MCF 10A (cell line): ENCODE measurements at regions not wholly inside any gene's neighbourhood (a gene's known extent, or its start where the extent isn't known, plus 50 kb on each side); places are given as distances from the start of the nearest gene placed in this dataset.

Source experiments
- BruUV-seq: library from RNA; stranded (reverse); fragments of 400-500 nt; replicated peaks from 2 replicates; lab custom pipeline; 2021; lab: Mats Ljungman, UMichigan
- CTCF ChIA-PET: fragments of 300-600 bp; sonication (Branson Sonifier 250); formaldehyde crosslinking; extraction: SDS; loops from one replicate; lab custom pipeline; 2021; ENCODE audit warnings: antibody characterized with exemption, inconsistent platforms; lab: Yijun Ruan, JAX
- POLR2A ChIA-PET: fragments of 300-600, 350-650 bp; sonication (Branson Sonifier 250); formaldehyde crosslinking; extraction: SDS; loops from one replicate; lab custom pipeline; 2020; ENCODE audit warnings: antibody characterized with exemption, inconsistent platforms; lab: Yijun Ruan, JAX
- DNase-seq: peaks from one replicate; pipeline ENCODE4 v3.0.0-alpha.2; 2018; ENCODE audit not compliant: unreplicated experiment
- H3K27ac Mint-ChIP-seq: one replicate; pipeline ENCODE4 v1.8.0; 2022; ENCODE audit warnings: mild to moderate bottlenecking, low read depth, mixed read lengths; ENCODE audit not compliant: unreplicated experiment
- H3K27me3 Mint-ChIP-seq: one replicate; pipeline ENCODE4 v1.8.0; 2022; ENCODE audit warnings: mixed read lengths; ENCODE audit not compliant: insufficient read depth, unreplicated experiment
- H3K36me3 Mint-ChIP-seq: one replicate; pipeline ENCODE4 v1.8.0; 2022; ENCODE audit warnings: mild to moderate bottlenecking, moderate library complexity, mixed read lengths; ENCODE audit not compliant: insufficient read depth, unreplicated experiment
- H3K4me1 Mint-ChIP-seq: one replicate; pipeline ENCODE4 v1.8.0; 2022; ENCODE audit warnings: mixed read lengths; ENCODE audit not compliant: insufficient read depth, unreplicated experiment
- H3K4me3 Mint-ChIP-seq: one replicate; pipeline ENCODE4 v1.8.0; 2022; ENCODE audit warnings: mild to moderate bottlenecking, moderate library complexity, mixed read lengths; ENCODE audit not compliant: unreplicated experiment
- H3K9me3 Mint-ChIP-seq: one replicate; pipeline ENCODE4 v1.8.0; 2022; ENCODE audit warnings: mixed read lengths; ENCODE audit not compliant: unreplicated experiment
- intact Hi-C: fragments of 100-400 bp; cut with micrococcal nuclease; formaldehyde crosslinking; loops from 2 replicates; pipeline ENCODE4 v1.14.1; 2022
- TF ChIP-seq, protein P1 (sequence below): fragments of 200-600 bp; IDR thresholded peaks from one replicate; pipeline ENCODE4 v1.8.0; 2022; ENCODE audit warnings: antibody characterized with exemption, mild to moderate bottlenecking; ENCODE audit not compliant: unreplicated experiment

DNA sequence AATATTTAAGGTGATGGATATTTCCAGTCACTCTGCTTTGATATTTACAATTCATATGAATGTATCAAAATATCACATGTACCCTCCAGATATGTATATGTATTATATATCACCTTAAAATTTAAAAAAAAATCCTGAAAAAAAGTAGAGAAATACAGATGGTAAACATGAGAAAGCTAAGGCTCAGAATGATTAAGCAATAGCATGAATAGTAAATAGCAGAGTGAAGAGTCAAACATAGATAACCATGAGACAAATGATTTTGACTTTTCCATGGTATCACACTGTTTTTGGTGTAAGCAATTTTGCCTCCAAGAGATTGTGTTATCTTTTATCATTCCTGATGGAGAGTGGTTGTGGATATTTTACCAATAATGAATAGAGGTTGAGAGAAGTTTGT, 868.8 kb downstream of the CDH11 start:
- TF ChIP-seq, protein P1, sequence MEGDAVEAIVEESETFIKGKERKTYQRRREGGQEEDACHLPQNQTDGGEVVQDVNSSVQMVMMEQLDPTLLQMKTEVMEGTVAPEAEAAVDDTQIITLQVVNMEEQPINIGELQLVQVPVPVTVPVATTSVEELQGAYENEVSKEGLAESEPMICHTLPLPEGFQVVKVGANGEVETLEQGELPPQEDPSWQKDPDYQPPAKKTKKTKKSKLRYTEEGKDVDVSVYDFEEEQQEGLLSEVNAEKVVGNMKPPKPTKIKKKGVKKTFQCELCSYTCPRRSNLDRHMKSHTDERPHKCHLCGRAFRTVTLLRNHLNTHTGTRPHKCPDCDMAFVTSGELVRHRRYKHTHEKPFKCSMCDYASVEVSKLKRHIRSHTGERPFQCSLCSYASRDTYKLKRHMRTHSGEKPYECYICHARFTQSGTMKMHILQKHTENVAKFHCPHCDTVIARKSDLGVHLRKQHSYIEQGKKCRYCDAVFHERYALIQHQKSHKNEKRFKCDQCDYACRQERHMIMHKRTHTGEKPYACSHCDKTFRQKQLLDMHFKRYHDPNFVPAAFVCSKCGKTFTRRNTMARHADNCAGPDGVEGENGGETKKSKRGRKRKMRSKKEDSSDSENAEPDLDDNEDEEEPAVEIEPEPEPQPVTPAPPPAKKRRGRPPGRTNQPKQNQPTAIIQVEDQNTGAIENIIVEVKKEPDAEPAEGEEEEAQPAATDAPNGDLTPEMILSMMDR, result no peak
- H3K27ac Mint-ChIP-seq, result no peak overlapping the region
- BruUV-seq, result no TSS peak
- no peaks in the 10 kb centered on the region for H3K4me1 Mint-ChIP-seq
- ChIA-PET POLR2A (interaction anchor here (0.9 kb wide), 1 partner anchor 287 kb away, joined by 3 read pairs; no protein-coding TSS in a partner anchor), CTCF (no interaction called here)
- H3K9me3 Mint-ChIP-seq, result no peaks in the 10 kb centered on the region
- H3K4me3 Mint-ChIP-seq, result no peak overlapping the region
- intact Hi-C loops, result no loop called here
- no peaks in the 10 kb centered on the region for H3K36me3 Mint-ChIP-seq
- no peaks in the 10 kb centered on the region for H3K27me3 Mint-ChIP-seq
- DNase-seq, result no peak

DNA sequence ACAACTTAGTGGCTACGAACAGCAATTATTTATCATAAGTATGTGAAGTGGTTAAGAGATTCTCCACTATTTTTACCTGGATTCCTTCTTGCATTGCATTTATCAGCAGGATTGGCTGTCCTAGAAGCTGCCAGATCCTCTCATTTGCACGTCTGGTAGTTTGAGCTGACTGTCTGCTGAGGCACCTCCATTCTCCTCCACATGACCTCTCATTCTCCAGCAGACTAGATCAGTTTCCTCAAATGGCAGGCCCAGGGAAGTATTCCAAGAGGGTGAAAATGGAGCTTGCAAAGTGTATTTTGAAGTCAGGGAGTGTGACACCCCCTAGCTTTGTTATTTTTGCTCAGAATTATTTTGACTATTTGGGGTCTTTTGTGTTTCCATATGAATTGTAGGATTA, 870.1 kb downstream of the CDH11 start:
- ChIA-PET CTCF (no interaction called here), POLR2A (no interaction called here)
- H3K27me3 Mint-ChIP-seq, result no peaks in the 10 kb centered on the region
- no peak for DNase-seq
- H3K4me1 Mint-ChIP-seq, result no peaks in the 10 kb centered on the region
- H3K9me3 Mint-ChIP-seq, result no peaks in the 10 kb centered on the region
- H3K36me3 Mint-ChIP-seq, result no peaks in the 10 kb centered on the region
- BruUV-seq, result no TSS peak
- H3K4me3 Mint-ChIP-seq, result no peak overlapping the region
- no peak overlapping the region for H3K27ac Mint-ChIP-seq
- intact Hi-C loops, result no loop called here
- TF ChIP-seq, protein P1, result no peak

DNA sequence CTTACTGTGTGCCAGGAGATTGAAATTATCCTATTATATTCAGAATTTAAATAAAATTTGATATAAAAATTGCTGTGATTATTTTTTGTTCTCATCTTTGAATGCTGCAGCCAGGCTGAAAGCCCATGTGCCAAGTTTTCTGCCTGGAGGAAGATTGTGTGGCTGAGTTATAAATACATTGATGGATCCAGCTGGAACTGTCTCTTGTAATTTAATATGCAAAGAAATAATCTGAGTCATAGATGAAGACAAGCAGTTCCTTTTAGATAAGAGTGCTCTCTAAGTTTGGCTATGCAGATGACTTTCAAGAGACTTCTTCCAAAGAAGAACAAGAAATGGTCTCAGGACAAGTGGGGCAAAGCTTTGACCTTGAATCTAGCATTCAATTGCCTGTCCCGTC, 871.0 kb downstream of the CDH11 start:
- H3K9me3 Mint-ChIP-seq, result no peaks in the 10 kb centered on the region
- POLR2A ChIA-PET, result interaction anchor here (1.1 to 1.3 kb wide), 2 partner anchors 12 to 106 kb away, joined by 3 read pairs; no protein-coding TSS in a partner anchor

DNA sequence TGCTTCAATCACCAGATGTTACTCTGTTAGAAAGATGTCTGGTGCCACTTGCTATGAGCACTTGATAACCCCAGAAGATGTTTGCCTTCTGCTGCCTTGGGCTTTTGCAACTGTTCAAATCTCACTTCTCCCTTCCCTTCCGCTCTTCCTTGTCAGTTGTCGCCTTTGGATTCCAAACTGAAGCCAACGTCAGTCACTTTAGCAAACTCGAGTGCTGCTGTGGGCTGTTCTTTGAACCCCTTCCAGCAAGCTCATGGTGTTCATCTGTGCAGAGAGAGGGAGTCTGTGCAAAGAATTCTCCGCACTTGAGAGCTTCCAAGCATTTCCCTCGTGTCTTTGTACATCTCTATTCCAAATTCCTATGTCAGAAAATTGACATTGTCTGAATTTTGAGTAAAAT, 879.4 kb downstream of the CDH11 start:
- DNase-seq, result no peak
- H3K4me3 Mint-ChIP-seq, result no peak overlapping the region
- ChIA-PET POLR2A (interaction anchor here (0.5 kb wide), 1 partner anchor 801 kb away, joined by 4 read pairs; no protein-coding TSS in a partner anchor), CTCF (no interaction called here)
- TF ChIP-seq, protein P1, result no peak
- H3K9me3 Mint-ChIP-seq, result no peaks in the 10 kb centered on the region
- H3K4me1 Mint-ChIP-seq, result no peaks in the 10 kb centered on the region
- BruUV-seq, result no TSS peak
- intact Hi-C loops, result no loop called here
- no peak overlapping the region for H3K27ac Mint-ChIP-seq
- no peaks in the 10 kb centered on the region for H3K27me3 Mint-ChIP-seq
- no peaks in the 10 kb centered on the region for H3K36me3 Mint-ChIP-seq

More for the DNA sequence above, 871.0 kb downstream of the CDH11 start:
- no peak overlapping the region for H3K4me3 Mint-ChIP-seq
- TF ChIP-seq, protein P1, result no peak
- BruUV-seq, result no TSS peak
- CTCF ChIA-PET, result no interaction called here
- no peaks in the 10 kb centered on the region for H3K36me3 Mint-ChIP-seq
- H3K27me3 Mint-ChIP-seq, result no peaks in the 10 kb centered on the region
- intact Hi-C loops, result no loop called here
- no peaks in the 10 kb centered on the region for H3K4me1 Mint-ChIP-seq
- H3K27ac Mint-ChIP-seq, result no peak overlapping the region
- DNase-seq, result no peak
